ENCODE measurements at regions not wholly inside any gene's neighbourhood (a gene's known extent, or its start where the extent isn't known, plus 50 kb on each side); places are given as distances from the start of the nearest gene placed in this dataset.

GRCh38 chr2:184463102-184463865 is 135.0 kb upstream of the ZNF804A start:
- FAIRE-seq, result no peak
- H3K27me3 ChIP-seq (ENCODE audit: control insufficient read depth in 2 of 2, insufficient read depth in 2 of 2, low read length in 2 of 2), result no peaks in the 10 kb centered on the region

More at GRCh38 chr2:184463102-184463865, 135.0 kb upstream of the ZNF804A start:
- DNase-seq (ENCODE audit: low read depth, low spot score), result no peak
- Histone ChIP-seq H3K9me3 (replicated peaks; ENCODE audit: control insufficient read depth, insufficient read depth, low read length) (no peaks in the 10 kb centered on the region), H2AFZ (ENCODE audit: low read depth, low read length) (no peak overlapping the region), H3K79me2 (ENCODE audit: control insufficient read depth, insufficient read depth, low read length) (no peaks in the 10 kb centered on the region), H3K4me3 (replicated peaks in 1 of 3; ENCODE audit: insufficient read depth in 1 of 3, low read depth in 1 of 3, low read length in 3 of 3) (no peak overlapping the region), H3K4me2 (ENCODE audit: insufficient read depth, low read length) (no peak overlapping the region), H3K9ac (replicated peaks; ENCODE audit: extremely low read depth, insufficient read depth, low read length) (no peak overlapping the region), H3K36me3 (ENCODE audit: control insufficient read depth in 2 of 2, extremely low read depth in 1 of 2, insufficient read depth in 2 of 2, low read length in 2 of 2) (no peaks in the 10 kb centered on the region), H4K20me1 (replicated peaks; ENCODE audit: control insufficient read depth, extremely low read depth, insufficient read depth, low read length) (no peaks in the 10 kb centered on the region), H3K4me1 (ENCODE audit: control insufficient read depth, extremely low read depth, insufficient read depth, low read length) (no peaks in the 10 kb centered on the region), H3K27ac (ENCODE audit: insufficient read depth, low read depth, low read length) (no peak overlapping the region), H3K9me1 (replicated peaks; ENCODE audit: control insufficient read depth, extremely low read depth, insufficient read depth, low read length) (no peaks in the 10 kb centered on the region)
- ChIA-PET CTCF (no interaction called here), POLR2A (no interaction called here)
- TF ChIP-seq FOS (IDR thresholded peaks at IDR 0.05; ENCODE audit: borderline replicate concordance, insufficient read depth, low read length) (no peak), POLR2A (IDR thresholded peaks at IDR 0.05; ENCODE audit: low read depth, low read length) (no peak), GATA2 (IDR thresholded peaks at IDR 0.05; ENCODE audit: insufficient read depth, insufficient read length, low read depth, low read length) (no peak), CTCF (IDR thresholded peaks at IDR 0.05; ENCODE audit: extremely low read depth in 1 of 2, insufficient read depth in 1 of 2, low read depth in 1 of 2, low read length in 2 of 2) (no peak), EZH2 (IDR thresholded peaks at IDR 0.05; ENCODE audit: borderline replicate concordance, low read depth, low read length, severe bottlenecking) (no peak), POLR2AphosphoS5 (IDR thresholded peaks at IDR 0.05; ENCODE audit: insufficient read depth, low read depth, low read length) (no peak), JUN (IDR thresholded peaks at IDR 0.05; ENCODE audit: borderline replicate concordance, insufficient read depth, insufficient read length, low read depth) (no peak), MYC (IDR thresholded peaks at IDR 0.05; ENCODE audit: low read depth, low read length) (no peak)
- intact Hi-C loops (cut with micrococcal nuclease) (no loop called here), dilution Hi-C loops (cut with MboI; ENCODE audit: extremely low pct_ligation_motif_present, low sequenced_read_pairs) (no loop called here)
- BruUV-seq (replicated peaks), result no TSS peak

All from endothelial cell of umbilical vein (primary cell).